NCI-H1694 (cell line): ENCODE measurements at regions not wholly inside any gene's neighbourhood (a gene's known extent, or its start where the extent isn't known, plus 50 kb on each side); places are given as distances from the start of the nearest gene placed in this dataset.
"Not testable (repeated sequence)": the region's sequence is repeated elsewhere in the genome, so short reads cannot be mapped to it uniquely, and the experiment has no call there.

Source experiments
- DNase-seq: peaks from one replicate; lab custom pipeline; 2025; lab: John Stamatoyannopoulos, UW

DNA sequence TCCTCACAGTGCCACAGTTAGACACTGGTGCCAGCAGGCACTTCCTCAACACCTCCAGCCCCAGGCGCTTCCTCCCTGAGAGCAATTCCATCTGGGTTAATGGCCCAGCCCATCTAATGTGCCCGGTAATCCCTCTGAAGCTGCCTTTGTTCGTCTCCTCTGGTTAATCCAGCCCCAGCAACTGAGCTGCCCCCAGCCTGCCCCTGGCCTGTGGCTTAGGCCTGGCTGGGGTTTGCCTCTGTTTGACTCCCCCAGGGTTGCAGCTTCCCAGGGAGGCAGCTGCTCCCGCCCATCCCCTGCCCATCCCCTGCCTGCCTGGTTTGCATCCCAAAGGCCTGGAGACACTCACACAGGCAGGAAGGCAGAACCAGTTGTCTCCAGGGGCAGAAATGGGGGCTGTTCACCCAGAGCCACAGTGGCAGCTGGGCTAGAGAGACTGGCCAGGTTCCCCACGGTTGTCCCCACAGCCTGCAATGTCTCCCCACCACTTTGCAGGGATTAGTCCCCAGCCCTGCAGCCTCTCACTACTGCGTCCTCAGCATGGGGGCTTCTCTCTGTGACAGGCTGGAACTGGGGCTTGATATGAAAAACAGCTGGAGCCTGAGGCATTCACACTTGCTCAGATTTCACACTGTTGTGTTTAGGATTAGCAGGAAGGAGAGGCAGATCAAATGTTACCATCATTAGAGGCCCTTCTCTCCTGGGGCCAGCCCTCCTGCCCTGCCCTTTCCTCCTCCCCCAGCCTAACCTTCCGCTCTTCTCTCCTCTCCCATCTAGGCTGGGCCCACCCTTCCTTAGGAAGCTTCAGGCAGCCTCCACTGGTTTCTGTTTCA is 120.2 kb downstream of the TLR5 start:
- DNase-seq: no peak

DNA sequence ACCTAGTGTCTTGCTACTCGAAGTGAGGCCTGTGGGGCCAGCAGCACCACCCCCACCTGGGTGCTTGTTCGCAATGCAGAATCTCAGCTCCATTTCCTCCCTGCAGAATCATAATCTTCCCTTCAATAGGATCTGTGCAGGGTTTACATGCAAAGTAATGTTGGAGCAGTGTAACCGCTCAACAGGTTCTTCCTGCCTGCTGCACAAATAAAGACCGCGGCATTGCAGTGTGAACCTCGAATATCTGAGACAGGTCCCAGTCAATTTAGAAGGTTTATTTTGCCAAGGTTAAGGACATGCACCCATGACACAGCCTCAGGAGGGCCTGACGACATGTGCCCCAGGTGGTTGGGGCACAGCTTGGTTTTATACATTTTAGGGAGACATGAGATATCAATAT is 119.2 kb downstream of the TLR5 start:
- no peak for DNase-seq

GRCh38 chr1:223024486-223024885 is 118.6 kb downstream of the TLR5 start:
- not testable (repeated sequence) for DNase-seq

- DNase-seq: not testable (repeated sequence)
Measured at GRCh38 chr1:223025190-223025734, 117.8 kb downstream of the TLR5 start.

- DNase-seq: not testable (repeated sequence)
Measured at GRCh38 chr1:223026639-223027038, 116.4 kb downstream of the TLR5 start.

GRCh38 chr1:223029985-223030769 is 112.9 kb downstream of the TLR5 start:
- no peak for DNase-seq

DNA sequence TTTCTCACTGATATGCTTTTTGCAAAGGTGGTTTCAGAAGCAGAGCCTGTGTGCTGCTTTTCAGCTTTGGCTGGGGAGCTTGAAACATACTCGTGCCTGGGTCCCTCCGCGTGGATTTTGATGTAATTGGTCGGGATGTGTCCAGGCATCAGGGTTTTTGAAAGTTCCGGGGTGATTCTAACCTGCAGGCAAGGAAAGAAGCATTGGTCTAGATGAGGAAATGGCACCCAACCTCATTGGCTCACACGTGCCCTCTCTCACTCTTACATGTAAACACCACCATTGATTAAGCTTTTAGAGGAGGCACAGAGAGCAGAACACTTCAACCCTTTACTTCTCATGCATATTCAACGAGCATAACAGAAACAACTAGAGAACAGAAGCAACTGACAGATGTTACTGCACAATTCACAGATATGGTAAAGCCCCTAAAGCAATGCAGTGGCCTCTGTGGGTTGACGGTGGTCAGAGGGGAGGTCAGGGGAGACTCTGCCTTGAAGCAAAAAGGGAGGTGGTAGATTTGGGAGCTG is 112.1 kb downstream of the TLR5 start:
- DNase-seq: no peak

- no peak for DNase-seq
Measured at GRCh38 chr1:223031733-223032601, 111.1 kb downstream of the TLR5 start.

GRCh38 chr1:223033658-223034057 is 109.4 kb downstream of the TLR5 start:
- no peak for DNase-seq

DNA sequence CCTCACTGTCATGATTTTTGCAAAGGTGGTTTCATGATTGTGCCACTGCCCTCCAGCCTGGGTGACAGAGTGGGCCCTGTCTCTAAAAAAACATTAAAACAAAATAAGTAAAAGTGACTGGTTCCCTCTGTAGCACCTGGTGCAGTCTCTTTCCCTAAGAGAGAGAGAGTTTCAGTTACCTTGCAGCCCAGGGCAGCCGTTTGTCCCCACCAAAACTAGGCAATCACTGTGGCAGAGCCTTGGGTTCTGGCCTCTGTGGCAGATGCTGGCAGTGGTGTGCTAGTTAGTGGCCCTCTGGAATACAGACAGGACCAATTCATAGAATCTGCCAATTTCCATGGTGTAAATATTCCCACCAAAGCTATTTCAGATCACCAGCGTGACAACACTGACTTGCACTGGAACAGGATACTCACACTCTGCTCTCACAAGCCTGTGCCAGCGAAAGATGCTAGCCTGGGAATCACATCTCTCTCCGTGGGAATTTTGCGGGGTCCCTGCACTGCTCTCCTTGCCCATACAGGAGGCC is 108.7 kb downstream of the TLR5 start:
- DNase-seq: no peak

GRCh38 chr1:223035724-223036478 is 107.1 kb downstream of the TLR5 start:
- DNase-seq: no peak

- DNase-seq: no peak
Measured at GRCh38 chr1:223036479-223036845, 106.6 kb downstream of the TLR5 start.

DNA sequence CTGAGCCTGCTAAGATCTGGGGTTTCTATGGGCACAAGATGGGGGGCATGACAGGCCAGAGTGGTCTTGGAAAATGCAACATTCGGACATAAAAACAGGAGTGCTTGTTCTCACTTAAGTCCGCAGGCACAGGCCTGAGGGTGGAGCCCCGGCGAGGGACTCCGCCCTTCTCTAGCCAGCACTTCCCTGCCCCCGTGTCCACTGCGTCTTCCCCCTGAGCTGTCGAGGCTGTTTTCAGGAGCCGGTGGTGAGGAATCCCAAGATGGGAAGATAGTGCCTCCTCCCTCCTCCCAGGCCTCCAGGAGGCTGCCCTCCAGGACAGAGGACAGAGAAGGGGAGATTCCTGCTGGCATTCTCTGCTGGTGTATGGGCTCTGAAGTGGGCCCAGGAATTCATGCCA is 105.2 kb downstream of the TLR5 start:
- DNase-seq: no peak

DNA sequence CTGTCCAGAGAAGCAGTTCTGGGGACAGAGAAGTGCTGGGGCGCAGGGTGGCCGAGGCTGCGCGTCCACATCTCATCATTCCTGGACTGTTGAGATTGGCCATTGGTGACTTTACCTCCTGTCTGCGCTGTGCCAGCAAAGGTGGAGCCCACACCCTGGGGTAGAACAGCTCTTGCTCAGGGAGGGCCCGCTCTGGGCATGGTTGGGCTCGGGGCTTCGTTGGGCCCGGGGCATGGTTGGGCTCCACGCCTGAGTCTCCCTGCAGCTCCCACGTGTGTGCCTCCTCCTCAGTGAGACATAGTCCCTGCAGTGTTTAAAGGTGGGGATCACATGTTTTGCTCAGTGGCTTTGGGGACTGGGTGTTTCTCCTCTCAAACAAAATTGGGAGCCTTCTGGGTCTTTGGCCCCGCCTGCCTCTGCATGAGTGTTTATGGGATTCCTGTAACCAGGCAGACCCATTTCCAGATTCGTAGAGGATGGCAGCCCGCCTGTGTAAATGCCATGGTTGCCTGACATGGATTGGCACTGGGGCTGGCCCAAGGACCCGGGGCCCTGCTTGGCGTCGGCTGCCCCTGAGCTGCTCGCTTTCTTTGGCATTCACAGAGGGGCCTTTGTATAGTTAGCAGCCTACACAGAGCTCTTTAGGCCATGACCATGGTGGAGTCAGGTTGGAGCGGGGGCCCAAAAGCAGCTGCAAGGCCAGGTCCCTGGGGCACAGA is 104.6 kb downstream of the TLR5 start:
- DNase-seq: no peak

DNA sequence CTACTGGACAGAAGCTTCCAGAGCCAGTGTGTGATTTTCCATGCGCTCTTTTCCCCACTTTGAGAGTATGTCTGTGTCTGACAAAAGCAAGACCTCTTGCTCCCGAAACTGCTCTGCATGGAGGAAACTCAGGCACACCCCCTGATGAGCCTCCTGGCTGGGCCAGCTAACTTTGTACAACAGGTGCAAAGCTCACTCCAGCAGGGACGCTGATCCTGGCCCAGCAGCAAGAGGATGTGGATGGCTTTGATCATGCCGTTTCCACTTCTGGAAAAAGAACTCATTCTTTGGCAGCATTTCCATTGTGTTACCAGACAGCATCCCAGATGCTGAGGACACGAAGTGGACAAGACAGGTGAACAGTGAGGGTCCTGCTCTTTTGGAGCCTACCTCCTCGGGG is 103.1 kb downstream of the TLR5 start:
- DNase-seq: no peak

DNA sequence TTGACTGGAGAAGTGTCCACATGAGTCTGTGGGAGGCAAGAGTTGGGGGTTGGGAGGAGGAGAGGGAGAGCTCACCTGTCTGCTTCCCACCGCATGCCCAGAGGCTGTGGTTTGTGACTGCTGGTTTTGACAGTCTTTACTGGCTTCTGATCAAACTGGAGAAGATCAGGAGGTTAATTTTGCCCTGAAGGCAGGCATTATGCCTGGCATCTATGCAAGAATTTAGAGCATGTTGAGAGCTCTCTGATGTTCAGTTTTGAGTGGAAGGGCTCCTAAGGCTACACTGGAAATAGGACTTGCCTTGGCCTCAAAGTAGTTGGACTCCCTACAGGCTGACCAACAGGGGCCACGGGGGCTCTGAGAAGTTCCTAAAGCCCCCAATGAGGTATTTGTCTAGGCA is 101.6 kb downstream of the TLR5 start:
- no peak for DNase-seq

- no peak for DNase-seq
Measured at GRCh38 chr1:223045164-223045957, 97.7 kb downstream of the TLR5 start.

DNA sequence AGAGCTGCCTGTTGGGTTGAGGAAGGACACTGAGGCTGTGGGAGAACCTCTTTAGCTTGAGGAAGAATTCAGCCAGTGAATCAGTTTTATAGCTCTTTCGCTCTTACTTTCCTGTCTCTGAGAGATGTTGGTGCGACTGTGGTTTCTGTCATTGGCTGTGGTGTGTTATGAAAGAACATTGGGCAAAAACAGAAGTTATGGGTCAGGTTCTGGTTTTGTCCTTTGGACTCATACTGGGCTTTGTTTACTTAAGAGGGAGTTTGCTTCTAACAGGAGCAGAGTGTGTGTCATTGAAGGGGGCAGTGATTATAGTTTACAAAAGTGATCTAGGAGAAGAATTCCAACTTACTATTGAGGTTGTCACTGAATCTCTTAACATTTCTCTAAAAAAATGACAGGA is 97.0 kb downstream of the TLR5 start:
- no peak for DNase-seq

DNA sequence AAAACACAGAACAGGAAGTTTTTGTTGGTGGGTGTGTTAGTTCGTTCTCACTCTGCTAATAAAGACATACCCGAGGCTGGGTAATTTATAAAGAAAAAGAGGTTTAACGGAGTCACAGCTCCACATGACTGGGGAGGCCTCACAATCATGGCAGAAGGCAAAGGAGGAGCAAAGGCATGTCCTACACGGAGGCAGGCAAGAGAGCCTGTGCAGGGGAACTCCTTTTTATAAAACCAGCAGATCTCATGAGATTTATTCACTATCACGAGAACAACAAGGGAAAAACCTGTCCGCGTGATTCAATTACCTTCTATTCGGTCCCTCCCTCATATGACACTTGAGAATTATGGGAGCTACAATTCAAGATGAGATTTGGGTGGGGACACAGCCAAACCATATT is 96.6 kb downstream of the TLR5 start:
- not testable (repeated sequence) for DNase-seq
